Endodermal cell (in vitro differentiated cells): ENCODE measurements at regions not wholly inside any gene's neighbourhood (a gene's known extent, or its start where the extent isn't known, plus 50 kb on each side); places are given as distances from the start of the nearest gene placed in this dataset.
A peak's percentile ranks its signal among the peaks of the same experiment; 100 is the strongest.

Experiments
- DNase-seq: peaks from one replicate; pipeline ENCODE4 v3.0.0-alpha.2; 2017
- H3K27ac ChIP-seq: 2 replicates; pipeline ENCODE4 v1.5.1; 2013; ENCODE audit warnings: mild to moderate bottlenecking, low read depth, low read length, moderate library complexity
- H3K27me3 ChIP-seq: 2 replicates; pipeline ENCODE4 v1.6.1; 2013; ENCODE audit warnings: mild to moderate bottlenecking, low read length, moderate library complexity; ENCODE audit not compliant: insufficient read depth, control insufficient read depth, poor library complexity, severe bottlenecking
- H3K36me3 ChIP-seq: 2 replicates; pipeline ENCODE4 v1.7.0; 2013; ENCODE audit warnings: mild to moderate bottlenecking, low read length, moderate library complexity; ENCODE audit not compliant: control insufficient read depth, insufficient read depth
- H3K4me1 ChIP-seq: one replicate; pipeline ENCODE4 v1.7.0; 2013; ENCODE audit warnings: low read length; ENCODE audit not compliant: control insufficient read depth, insufficient read depth
- H3K4me3 ChIP-seq: 2 replicates; pipeline ENCODE4 v1.5.1; 2013; ENCODE audit warnings: mild to moderate bottlenecking, low read length, moderate library complexity
- H3K9ac ChIP-seq: 2 replicates; pipeline ENCODE4 v1.6.1; 2013; ENCODE audit warnings: mild to moderate bottlenecking, low read length, moderate library complexity; ENCODE audit not compliant: poor library complexity, severe bottlenecking; ENCODE audit errors: extremely low read depth
- H3K9me3 ChIP-seq: 2 replicates; pipeline ENCODE4 v1.6.1; 2013; ENCODE audit warnings: mild to moderate bottlenecking, low read length, moderate library complexity; ENCODE audit not compliant: control insufficient read depth
- H3K27ac Mint-ChIP-seq: 2 replicates; pipeline ENCODE4 v1.8.0; 2020; ENCODE audit warnings: mixed read lengths
- H3K27me3 Mint-ChIP-seq: 2 replicates; pipeline ENCODE4 v1.8.0; 2021; ENCODE audit warnings: mild to moderate bottlenecking, mixed read lengths; ENCODE audit not compliant: insufficient read depth
- H3K36me3 Mint-ChIP-seq: 2 replicates; pipeline ENCODE4 v1.8.0; 2020; ENCODE audit warnings: low read depth, mixed read lengths
- H3K4me1 Mint-ChIP-seq: 2 replicates; pipeline ENCODE4 v1.8.0; 2020; ENCODE audit warnings: mixed read lengths
- H3K4me3 Mint-ChIP-seq: 2 replicates; pipeline ENCODE4 v1.8.0; 2020; ENCODE audit warnings: mild to moderate bottlenecking, moderate library complexity, mixed read lengths
- H3K9me3 Mint-ChIP-seq: 2 replicates; pipeline ENCODE4 v1.8.0; 2020; ENCODE audit warnings: mild to moderate bottlenecking, mixed read lengths
- WGBS, 2 experiments: methylation state at CpG; one replicate each; pipeline versions ENCODE4 v1.1.5 to v1.1.7; 2013; ENCODE audit warnings: missing lambda C conversion rate in 2 of 2, mixed read lengths in 1 of 2; ENCODE audit not compliant: insufficient coverage in 1 of 2, insufficient read length in 1 of 2; 5-methylcytosine and 5-hydroxymethylcytosine counted together
- TF ChIP-seq, protein P1 (sequence below): fragments of 200-600 bp; sonication (generic); conservative IDR thresholded peaks from 2 replicates; pipeline ENCODE4 v1.5.0; 2021; ENCODE audit warnings: antibody characterized with exemption, mild to moderate bottlenecking

GRCh38 chr13:44876782-44877324 lies 112.4 kb downstream of the NUFIP1 start:
- peaks cover 6% of the 10 kb centered on the region for H3K9me3 ChIP-seq
- Mint-ChIP-seq H3K27ac (no peak overlapping the region), H3K36me3 (no peaks in the 10 kb centered on the region), H3K27me3 (peaks cover 4% of the 10 kb centered on the region), H3K4me1 (no peaks in the 10 kb centered on the region), H3K4me3 (no peak overlapping the region), H3K9me3 (peaks cover 9% of the 10 kb centered on the region)
- no peak overlapping the region for H3K27ac ChIP-seq
- TF ChIP-seq, protein P1, sequence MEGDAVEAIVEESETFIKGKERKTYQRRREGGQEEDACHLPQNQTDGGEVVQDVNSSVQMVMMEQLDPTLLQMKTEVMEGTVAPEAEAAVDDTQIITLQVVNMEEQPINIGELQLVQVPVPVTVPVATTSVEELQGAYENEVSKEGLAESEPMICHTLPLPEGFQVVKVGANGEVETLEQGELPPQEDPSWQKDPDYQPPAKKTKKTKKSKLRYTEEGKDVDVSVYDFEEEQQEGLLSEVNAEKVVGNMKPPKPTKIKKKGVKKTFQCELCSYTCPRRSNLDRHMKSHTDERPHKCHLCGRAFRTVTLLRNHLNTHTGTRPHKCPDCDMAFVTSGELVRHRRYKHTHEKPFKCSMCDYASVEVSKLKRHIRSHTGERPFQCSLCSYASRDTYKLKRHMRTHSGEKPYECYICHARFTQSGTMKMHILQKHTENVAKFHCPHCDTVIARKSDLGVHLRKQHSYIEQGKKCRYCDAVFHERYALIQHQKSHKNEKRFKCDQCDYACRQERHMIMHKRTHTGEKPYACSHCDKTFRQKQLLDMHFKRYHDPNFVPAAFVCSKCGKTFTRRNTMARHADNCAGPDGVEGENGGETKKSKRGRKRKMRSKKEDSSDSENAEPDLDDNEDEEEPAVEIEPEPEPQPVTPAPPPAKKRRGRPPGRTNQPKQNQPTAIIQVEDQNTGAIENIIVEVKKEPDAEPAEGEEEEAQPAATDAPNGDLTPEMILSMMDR = peak; percentile 96
- H3K9ac ChIP-seq = no peak overlapping the region
- H3K27me3 ChIP-seq = no peaks in the 10 kb centered on the region
- DNase-seq = peak; percentile 96
- H3K4me3 ChIP-seq = no peak overlapping the region
- H3K4me1 ChIP-seq = no peaks in the 10 kb centered on the region
- H3K36me3 ChIP-seq = no peaks in the 10 kb centered on the region
- WGBS, 2 experiments = 90 to 95% methylated on average over 15 to 22 of the region's 22 CpGs

GRCh38 chr13:44874886-44875630 lies 114.2 kb downstream of the NUFIP1 start:
- 83 to 89% methylated on average over 3 to 8 of the region's 8 CpGs for WGBS, 2 experiments
- H3K36me3 ChIP-seq = no peaks in the 10 kb centered on the region
- H3K4me3 ChIP-seq = no peak overlapping the region
- H3K27me3 ChIP-seq = no peaks in the 10 kb centered on the region
- H3K4me1 Mint-ChIP-seq = no peaks in the 10 kb centered on the region
- no peak overlapping the region for H3K27ac Mint-ChIP-seq
- peaks cover 6% of the 10 kb centered on the region for H3K9me3 ChIP-seq
- H3K27me3 Mint-ChIP-seq = peaks cover 8% of the 10 kb centered on the region
- TF ChIP-seq, protein P1 = no peak
- no peaks in the 10 kb centered on the region for H3K4me1 ChIP-seq
- DNase-seq = no peak
- H3K9ac ChIP-seq = no peak overlapping the region
- peaks cover 9% of the 10 kb centered on the region for H3K9me3 Mint-ChIP-seq
- H3K4me3 Mint-ChIP-seq = no peak overlapping the region
- H3K27ac ChIP-seq = no peak overlapping the region
- no peaks in the 10 kb centered on the region for H3K36me3 Mint-ChIP-seq

GRCh38 chr13:44874176-44874575 lies 115.1 kb downstream of the NUFIP1 start:
- no peaks in the 10 kb centered on the region for H3K4me1 ChIP-seq
- H3K36me3 ChIP-seq = no peaks in the 10 kb centered on the region
- Mint-ChIP-seq H3K36me3 (no peaks in the 10 kb centered on the region), H3K9me3 (peaks cover 9% of the 10 kb centered on the region), H3K4me3 (no peak overlapping the region), H3K27ac (no peak overlapping the region), H3K4me1 (no peaks in the 10 kb centered on the region), H3K27me3 (peaks cover 8% of the 10 kb centered on the region)
- H3K4me3 ChIP-seq = no peak overlapping the region
- no peak overlapping the region for H3K9ac ChIP-seq
- no peaks in the 10 kb centered on the region for H3K27me3 ChIP-seq
- TF ChIP-seq, protein P1 = no peak
- no peak for DNase-seq
- no peak overlapping the region for H3K27ac ChIP-seq
- H3K9me3 ChIP-seq = peaks cover 6% of the 10 kb centered on the region
- WGBS, 2 experiments = 92 to 100% methylated on average over 2 to 8 of the region's 8 CpGs
